DMS153 (cell line): ENCODE measurements at regions not wholly inside any gene's neighbourhood (a gene's known extent, or its start where the extent isn't known, plus 50 kb on each side); places are given as distances from the start of the nearest gene placed in this dataset.

ENCODE experiments used
- DNase-seq: peaks from one replicate; lab custom pipeline; 2025; lab: John Stamatoyannopoulos, UW

DNA sequence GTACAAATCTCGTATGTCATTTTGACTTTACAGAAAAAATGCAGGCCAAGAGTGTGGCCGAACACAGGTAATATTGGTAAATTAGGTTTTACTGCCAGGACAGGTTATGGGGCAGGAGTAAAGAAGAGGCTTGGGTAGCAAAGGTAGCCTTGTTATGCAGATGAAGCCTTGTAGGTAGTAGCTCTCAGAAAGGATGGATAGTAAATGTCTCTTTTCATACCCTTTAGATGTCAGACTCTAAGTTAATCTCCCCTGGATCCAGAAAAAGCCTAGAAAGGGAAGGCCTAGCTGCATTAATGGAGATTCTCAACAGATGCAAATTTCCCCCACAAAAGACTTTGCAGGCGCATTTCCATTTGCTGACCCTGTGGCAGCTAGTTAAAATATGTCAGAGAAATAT, 1445.1 kb upstream of the CADM2 start:
- no peak for DNase-seq

DNA sequence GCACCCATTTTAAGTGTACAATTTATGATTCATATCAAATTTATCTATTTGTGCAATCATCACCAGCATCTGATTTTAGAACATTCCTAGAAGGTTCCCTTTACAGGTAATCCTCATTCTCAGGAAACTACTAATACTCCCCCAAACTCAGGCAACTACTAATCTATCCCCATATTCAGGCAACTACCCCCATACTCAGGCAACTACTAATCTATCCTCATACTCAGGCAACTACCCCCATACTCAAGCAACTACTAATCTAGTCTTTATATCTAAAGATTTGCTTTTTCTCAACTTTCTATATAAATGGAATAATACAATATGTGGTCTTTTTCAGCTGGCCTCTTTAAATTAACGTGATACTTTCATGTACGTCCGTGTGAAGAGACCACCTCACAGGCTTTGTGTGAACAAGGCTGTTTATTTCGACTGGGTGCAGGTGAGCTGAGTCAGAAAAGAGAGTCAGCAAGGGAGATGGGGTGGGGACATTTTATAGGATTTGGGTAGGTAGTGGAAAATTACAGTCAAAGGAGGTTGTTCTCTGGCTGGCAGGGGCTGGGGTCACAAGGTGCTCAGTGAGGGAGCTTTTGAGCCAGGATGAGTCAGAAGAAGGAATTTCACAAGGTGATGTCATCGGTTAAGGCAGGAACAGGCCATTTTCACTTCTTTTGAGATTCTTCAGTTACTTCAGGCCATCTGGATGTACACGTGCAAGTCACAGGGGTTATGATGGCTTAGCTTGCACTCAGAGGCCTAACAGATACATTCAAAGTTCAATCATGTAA, 1444.5 kb upstream of the CADM2 start:
- DNase-seq: no peak

- no peak for DNase-seq
These were observed 1443.7 kb upstream of the CADM2 start for GRCh38 chr3:83515123-83515522.

GRCh38 chr3:83523470-83524073, 1435.2 kb upstream of the CADM2 start:
- DNase-seq: no peak

GRCh38 chr3:83524901-83525300, 1433.9 kb upstream of the CADM2 start:
- DNase-seq: no peak

DNA sequence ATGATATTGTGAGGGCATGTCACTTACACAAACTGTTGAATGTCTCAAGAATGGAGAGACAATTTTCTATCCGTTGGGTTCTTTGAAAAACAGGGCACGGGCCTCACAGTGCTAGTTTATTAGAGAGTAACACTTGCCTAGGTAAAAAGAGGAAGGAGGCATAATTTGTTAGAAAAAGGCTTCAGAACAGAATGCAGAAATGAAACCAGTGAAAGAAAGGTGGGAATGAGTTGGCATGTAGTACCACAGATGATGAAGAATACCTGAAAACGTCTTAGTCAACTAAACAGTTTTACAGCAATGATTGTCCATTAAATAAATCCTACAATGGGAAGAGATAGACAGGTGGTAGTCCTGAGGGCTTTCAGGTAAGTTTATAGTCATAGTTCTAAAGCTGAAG, 1399.7 kb upstream of the CADM2 start:
- DNase-seq: no peak

GRCh38 chr3:83567935-83568334, 1390.9 kb upstream of the CADM2 start:
- no peak for DNase-seq

- no peak for DNase-seq
These were observed 1377.2 kb upstream of the CADM2 start for GRCh38 chr3:83581546-83581945.

- no peak for DNase-seq
These were observed 1357.1 kb upstream of the CADM2 start for GRCh38 chr3:83601704-83602103.

DNA sequence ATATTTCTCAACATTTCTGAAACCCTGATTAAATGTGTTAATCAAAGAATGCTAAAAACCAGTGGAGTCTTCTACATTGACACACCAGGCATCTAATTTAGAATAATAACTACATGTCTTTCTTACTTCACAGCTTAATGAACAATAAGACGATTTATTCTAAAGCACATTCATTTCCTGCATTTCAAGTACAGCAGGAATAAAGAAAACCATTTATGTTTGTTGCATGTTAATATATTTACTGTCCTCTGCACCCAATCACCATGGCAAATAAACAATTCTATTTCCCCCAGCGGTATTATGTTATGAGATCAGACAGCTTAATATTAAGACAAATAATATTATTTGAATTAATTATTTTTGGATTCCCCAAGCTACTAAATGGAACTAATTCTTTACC, 1336.3 kb upstream of the CADM2 start:
- no peak for DNase-seq

DNA sequence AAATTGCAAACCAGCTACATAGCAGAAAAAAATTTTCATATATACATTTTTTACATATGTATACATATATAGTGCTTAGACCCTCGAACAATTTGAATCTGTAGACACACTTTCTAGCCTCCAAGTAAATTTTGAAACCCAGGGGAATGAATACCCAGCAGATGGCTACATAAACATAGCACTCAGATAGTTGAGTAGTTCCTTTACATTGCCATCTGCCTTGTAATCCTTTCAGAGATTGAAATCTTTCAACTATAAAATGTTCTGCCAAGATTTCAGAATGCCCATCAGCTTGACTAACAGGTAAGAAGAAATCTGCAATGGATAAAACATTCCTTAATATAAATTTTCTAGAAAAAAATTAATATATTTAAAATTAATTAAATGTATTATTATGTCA, 1333.5 kb upstream of the CADM2 start:
- DNase-seq: no peak

DNA sequence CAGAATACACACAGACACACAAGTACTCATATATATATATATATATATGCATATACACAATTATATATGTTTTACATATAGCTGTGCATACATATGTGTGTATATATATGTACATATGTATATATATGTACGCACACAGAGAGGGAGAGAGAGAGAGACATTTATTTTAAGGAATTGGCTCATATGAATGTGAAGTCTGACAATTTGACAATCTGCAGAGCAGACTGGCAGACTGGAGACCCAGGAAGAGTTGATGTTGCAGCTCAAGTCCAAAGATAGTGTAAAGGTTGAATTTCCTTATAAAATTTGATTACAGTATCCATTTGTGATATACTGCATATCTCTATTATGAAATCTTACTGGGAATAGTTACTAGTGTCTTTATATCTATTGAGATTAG, 1330.3 kb upstream of the CADM2 start:
- no peak for DNase-seq

- no peak for DNase-seq
These were observed 1326.3 kb upstream of the CADM2 start for GRCh38 chr3:83632526-83632925.

GRCh38 chr3:83633758-83634157, 1325.0 kb upstream of the CADM2 start:
- no peak for DNase-seq

DNA sequence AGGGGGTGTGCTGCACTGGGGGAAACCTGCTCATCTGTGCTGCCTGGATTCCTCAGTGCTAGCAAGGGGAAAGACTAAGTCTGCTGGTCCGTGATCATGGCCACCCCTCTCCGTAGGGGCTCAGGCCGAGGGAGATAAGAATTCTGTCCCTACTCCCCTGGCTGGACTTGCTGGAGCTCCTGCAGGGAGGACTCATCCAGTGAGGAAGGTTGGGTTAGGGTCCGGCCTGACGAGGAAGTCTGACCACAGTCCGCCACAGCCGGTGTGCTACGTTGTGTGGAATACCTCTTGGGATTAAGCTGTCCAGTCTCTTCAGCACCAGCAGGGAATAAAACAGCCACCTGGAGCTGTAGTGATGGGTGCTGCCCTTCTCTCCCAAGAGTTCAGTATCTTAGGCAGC, 1309.1 kb upstream of the CADM2 start:
- DNase-seq: no peak

DNA sequence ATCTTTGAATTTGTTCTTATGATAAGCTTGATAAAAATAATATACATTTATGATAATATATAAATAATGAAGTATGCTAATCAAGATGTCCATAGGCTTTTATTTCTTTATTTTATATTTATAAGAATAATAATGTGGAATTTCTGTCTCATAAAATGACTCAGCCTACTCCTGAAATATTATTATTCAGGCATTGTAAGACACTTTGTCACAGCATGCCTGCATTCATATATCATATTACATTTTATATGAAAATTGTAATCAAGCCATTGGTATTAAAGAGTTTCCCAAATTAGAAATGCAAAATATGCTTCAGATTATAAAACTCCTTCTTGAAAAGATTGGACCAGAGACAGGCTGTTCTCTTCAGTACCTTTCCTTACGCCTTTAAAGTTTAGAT, 1303.7 kb upstream of the CADM2 start:
- DNase-seq: no peak

GRCh38 chr3:83662381-83662960, 1296.3 kb upstream of the CADM2 start:
- DNase-seq: no peak

DNA sequence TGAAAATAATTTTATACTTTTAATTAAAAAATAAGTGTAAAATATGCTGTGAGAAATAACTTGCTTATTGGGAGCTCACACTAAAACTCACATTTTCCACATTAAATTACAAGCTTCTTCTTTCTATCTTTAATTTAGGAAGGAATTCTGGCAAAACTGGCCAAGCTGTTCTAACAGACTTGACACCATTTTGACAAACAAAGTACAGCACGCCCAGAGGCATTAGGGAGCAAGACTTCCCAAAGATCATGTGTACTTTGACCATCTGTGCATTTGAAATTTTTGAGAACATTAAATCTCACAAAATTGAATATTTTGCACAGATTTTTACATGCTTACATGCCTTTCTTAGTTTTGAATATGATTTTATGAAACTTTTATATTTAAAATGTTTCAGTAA, 1288.4 kb upstream of the CADM2 start:
- DNase-seq: no peak

DNA sequence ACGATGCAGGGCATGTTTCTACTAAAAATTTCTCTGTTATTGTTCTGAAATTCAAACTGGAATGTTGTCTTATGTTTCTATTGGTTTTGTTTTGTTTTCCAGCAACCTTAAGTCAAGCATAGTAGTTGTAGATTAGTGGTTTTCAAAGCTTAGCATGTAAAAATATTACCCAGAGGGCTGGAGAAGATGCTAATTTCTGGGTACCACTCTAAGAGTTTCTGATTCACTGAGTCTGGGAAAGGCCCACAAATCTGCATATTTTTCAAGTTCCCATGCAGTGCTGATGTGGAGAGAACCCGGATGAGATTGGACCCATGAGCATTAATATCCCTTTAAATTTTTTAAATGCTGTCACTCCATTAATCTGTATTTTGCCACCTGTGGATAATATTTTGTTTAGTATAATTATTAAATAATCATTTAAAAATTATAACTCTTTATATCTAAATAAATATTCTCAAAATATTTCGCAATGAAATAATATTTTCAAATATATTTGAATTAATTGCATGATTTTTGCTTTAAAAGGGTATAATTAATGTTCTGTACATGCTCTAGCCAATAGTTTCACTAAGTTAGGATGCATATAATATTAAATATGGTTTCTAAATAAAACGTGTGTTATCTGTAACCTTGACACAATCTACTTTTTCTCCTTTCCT, 1274.7 kb upstream of the CADM2 start:
- DNase-seq: no peak

GRCh38 chr3:83706669-83707068, 1252.1 kb upstream of the CADM2 start:
- no peak for DNase-seq

GRCh38 chr3:83715307-83715706, 1243.5 kb upstream of the CADM2 start:
- no peak for DNase-seq

GRCh38 chr3:83729576-83729975, 1229.2 kb upstream of the CADM2 start:
- no peak for DNase-seq

- DNase-seq: no peak
These were observed 1224.1 kb upstream of the CADM2 start for GRCh38 chr3:83734656-83735055.
